ENCODE measurements at regions not wholly inside any gene's neighbourhood (a gene's known extent, or its start where the extent isn't known, plus 50 kb on each side); places are given as distances from the start of the nearest gene placed in this dataset.
A peak's percentile ranks its signal among the peaks of the same experiment; 100 is the strongest.
"Not testable (repeated sequence)": the region's sequence is repeated elsewhere in the genome, so short reads cannot be mapped to it uniquely, and the experiment has no call there.

- Histone ChIP-seq H3K27ac (no peak overlapping the region), H3K4me1 (no peaks in the 10 kb centered on the region), H3K27me3 (no peaks in the 10 kb centered on the region), H3K36me3 (no peaks in the 10 kb centered on the region), H3K4me3 (no peak overlapping the region), H3K9me3 (no peaks in the 10 kb centered on the region)
- DNase-seq = no peak
- no peak for TF ChIP-seq CTCF (IDR thresholded peaks at IDR 0.05)
- intact Hi-C loops (cut with DNase I) = no loop called here
- no peak for ATAC-seq
Measured at GRCh38 chrX:45485719-45486118, 285.0 kb upstream of the DIPK2B start.

GRCh38 chrX:45479835-45480422 lies 279.3 kb upstream of the DIPK2B start:
- Histone ChIP-seq H3K36me3 (no peaks in the 10 kb centered on the region), H3K9me3 (no peaks in the 10 kb centered on the region), H3K4me1 (no peaks in the 10 kb centered on the region), H3K27me3 (no peaks in the 10 kb centered on the region), H3K27ac (no peak overlapping the region), H3K4me3 (no peak overlapping the region)
- no peak for ATAC-seq
- DNase-seq = no peak
- TF ChIP-seq CTCF (IDR thresholded peaks at IDR 0.05) = no peak
- intact Hi-C loops (cut with DNase I) = no loop called here

GRCh38 chrX:45479196-45479834 lies 278.6 kb upstream of the DIPK2B start:
- H3K27ac ChIP-seq = no peak overlapping the region

GRCh38 chrX:45472968-45473367 lies 272.3 kb upstream of the DIPK2B start:
- Histone ChIP-seq H3K27ac (no peak overlapping the region), H3K4me1 (no peaks in the 10 kb centered on the region), H3K27me3 (no peaks in the 10 kb centered on the region), H3K36me3 (no peaks in the 10 kb centered on the region), H3K4me3 (no peak overlapping the region), H3K9me3 (no peaks in the 10 kb centered on the region)
- intact Hi-C loops (cut with DNase I) = no loop called here
- ATAC-seq (no peak), DNase-seq (no peak)
- TF ChIP-seq CTCF (IDR thresholded peaks at IDR 0.05) = no peak

More at GRCh38 chrX:45479196-45479834, 278.6 kb upstream of the DIPK2B start:
- Histone ChIP-seq H3K36me3 (no peaks in the 10 kb centered on the region), H3K4me3 (no peak overlapping the region), H3K4me1 (no peaks in the 10 kb centered on the region), H3K27me3 (no peaks in the 10 kb centered on the region), H3K9me3 (no peaks in the 10 kb centered on the region)
- intact Hi-C loops (cut with DNase I) = no loop called here
- DNase-seq = no peak
- TF ChIP-seq CTCF (IDR thresholded peaks at IDR 0.05) = no peak
- ATAC-seq = peak; percentile 36

- ATAC-seq; H3K27ac ChIP-seq; H3K9me3 ChIP-seq; H3K4me1 ChIP-seq; intact Hi-C loops (cut with DNase I); H3K27me3 ChIP-seq; H3K36me3 ChIP-seq; H3K4me3 ChIP-seq; DNase-seq: not testable (repeated sequence)
Measured at GRCh38 chrX:45467537-45467936, 266.9 kb upstream of the DIPK2B start.

GRCh38 chrX:45455732-45456131 lies 255.1 kb upstream of the DIPK2B start:
- intact Hi-C loops (cut with DNase I) = not testable (repeated sequence)

More at GRCh38 chrX:45455732-45456131, 255.1 kb upstream of the DIPK2B start:
- ATAC-seq, H3K9me3 ChIP-seq, H3K36me3 ChIP-seq, H3K4me1 ChIP-seq, H3K27me3 ChIP-seq, H3K27ac ChIP-seq, H3K4me3 ChIP-seq, DNase-seq: not testable (repeated sequence)

Measured in upper lobe of right lung (tissue), 1 donor.